Pancreas (tissue), 10 donors: ENCODE measurements at regions not wholly inside any gene's neighbourhood (a gene's known extent, or its start where the extent isn't known, plus 50 kb on each side); places are given as distances from the start of the nearest gene placed in this dataset.

Source experiments
- ATAC-seq, 4 donors: fragments of 200-7000 bp; cut with Tn5 transposase; one replicate each; pipeline versions ENCODE4 v1.8.0 to v1.9.1; 2020; ENCODE audit warnings: mild to moderate bottlenecking in 4 of 4, moderate library complexity in 4 of 4
- DNase-seq, 6 donors: peaks; one replicate each; pipeline ENCODE4 v3.0.0-alpha.2; 2020
- FAIRE-seq: peaks from 2 replicates; lab custom pipeline; 2012; peaks lifted over from hg19 to GRCh38; lab: Jason Lieb, UNC
- H3K27ac ChIP-seq, 4 donors: fragments of 200-600 bp; sonication (generic); 1 replicate in 3 of 4; 2 replicates in 1 of 4; pipeline versions ENCODE4 v1.5.0 to v1.8.0; 2020
- H3K27me3 ChIP-seq, 4 donors: fragments of 200-600 bp; one replicate each; pipeline ENCODE4 v1.8.0; 2021
- H3K36me3 ChIP-seq, 3 donors: fragments of 200-600 bp; sonication (generic) in 1 of 3; one replicate each; pipeline versions ENCODE4 v1.5.0 to v1.8.0; 2020 to 2021
- H3K4me1 ChIP-seq, 3 donors: fragments of 200-600 bp; one replicate each; pipeline ENCODE4 v1.8.0; 2021
- H3K4me3 ChIP-seq, 4 donors: fragments of 200-600 bp; sonication (generic) in 2 of 4; one replicate each; pipeline versions ENCODE4 v1.5.0 to v1.8.0; 2020 to 2021
- H3K9me3 ChIP-seq, 4 donors: fragments of 200-600 bp; one replicate each; pipeline ENCODE4 v1.8.0; 2021
- WGBS, 2 donors: extraction: QIAGEN DNeasy Blood & Tissue Kit; methylation state at CpG; one replicate each; pipeline ENCODE4 v1.1.7; 2013; 5-methylcytosine and 5-hydroxymethylcytosine counted together
- intact Hi-C, 3 donors: fragments of 100-400 bp; cut with DNase I; formaldehyde crosslinking; loops; one replicate each; pipeline versions ENCODE4 v1.11.1 to v1.14.2; 2022
- TF ChIP-seq, protein P1 (sequence below), 4 donors: fragments of 200-600 bp; sonication (generic) in 3 of 4; IDR thresholded peaks; one replicate each; pipeline versions ENCODE4 v1.5.0 to v1.8.0; 2021; ENCODE audit warnings: antibody characterized with exemption in 4 of 4
- donor health status: healthy with polysubstance abuse.
- donor health status: DM: no; HTN: no; CAD: no; lungs with moderate emphysema.
- donor health status: DM: no; HTN: no; CAD: no.
- donor health status: control.
- donor health status: control.
- donor health status: Bipolar disorder and iron deficiency.
- donor health status: DM: yes; HTN: yes; CAD: no.
- donor health status: DM: no; HTN: no; CAD: no.
- donor health status: DM: no; HTN: no; CAD: no.
- donor health status: DM: yes; HTN: yes; CAD: no.

DNA sequence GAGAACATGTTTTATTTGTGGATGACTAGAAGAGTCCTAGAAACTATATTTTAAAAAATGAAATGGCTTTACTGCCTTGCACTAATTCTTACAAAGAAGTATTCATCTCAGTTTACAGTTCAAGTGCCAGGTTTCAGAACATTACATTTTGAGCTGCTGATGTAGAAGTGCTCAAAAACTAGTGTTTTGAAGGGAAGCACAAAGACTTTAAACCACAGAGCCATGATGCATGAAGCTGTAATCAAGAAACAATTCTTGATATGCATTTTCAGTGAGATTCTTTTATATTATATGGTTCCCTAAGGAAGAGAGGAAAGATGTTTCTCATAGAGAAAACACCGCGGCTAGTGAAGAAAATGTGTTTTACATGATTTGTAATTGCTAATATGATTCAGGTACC is 1163.0 kb downstream of the RAPGEF2 start:
- Histone ChIP-seq H3K4me3 (no peak overlapping the region), H3K27ac (no peak overlapping the region), H3K27me3 (no peaks in the 10 kb centered on the region), H3K36me3 (no peaks in the 10 kb centered on the region), H3K4me1 (no peaks in the 10 kb centered on the region), H3K9me3 (no peaks in the 10 kb centered on the region)
- DNase-seq = no peak
- ATAC-seq = no peak
- WGBS, 2 donors = 93 to 96% methylated on average over 2 of the region's 2 CpGs
- intact Hi-C loops = no loop called here
- TF ChIP-seq, protein P1, sequence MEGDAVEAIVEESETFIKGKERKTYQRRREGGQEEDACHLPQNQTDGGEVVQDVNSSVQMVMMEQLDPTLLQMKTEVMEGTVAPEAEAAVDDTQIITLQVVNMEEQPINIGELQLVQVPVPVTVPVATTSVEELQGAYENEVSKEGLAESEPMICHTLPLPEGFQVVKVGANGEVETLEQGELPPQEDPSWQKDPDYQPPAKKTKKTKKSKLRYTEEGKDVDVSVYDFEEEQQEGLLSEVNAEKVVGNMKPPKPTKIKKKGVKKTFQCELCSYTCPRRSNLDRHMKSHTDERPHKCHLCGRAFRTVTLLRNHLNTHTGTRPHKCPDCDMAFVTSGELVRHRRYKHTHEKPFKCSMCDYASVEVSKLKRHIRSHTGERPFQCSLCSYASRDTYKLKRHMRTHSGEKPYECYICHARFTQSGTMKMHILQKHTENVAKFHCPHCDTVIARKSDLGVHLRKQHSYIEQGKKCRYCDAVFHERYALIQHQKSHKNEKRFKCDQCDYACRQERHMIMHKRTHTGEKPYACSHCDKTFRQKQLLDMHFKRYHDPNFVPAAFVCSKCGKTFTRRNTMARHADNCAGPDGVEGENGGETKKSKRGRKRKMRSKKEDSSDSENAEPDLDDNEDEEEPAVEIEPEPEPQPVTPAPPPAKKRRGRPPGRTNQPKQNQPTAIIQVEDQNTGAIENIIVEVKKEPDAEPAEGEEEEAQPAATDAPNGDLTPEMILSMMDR (IDR thresholded peaks at IDR 0.05) = no peak
- FAIRE-seq = no peak

DNA sequence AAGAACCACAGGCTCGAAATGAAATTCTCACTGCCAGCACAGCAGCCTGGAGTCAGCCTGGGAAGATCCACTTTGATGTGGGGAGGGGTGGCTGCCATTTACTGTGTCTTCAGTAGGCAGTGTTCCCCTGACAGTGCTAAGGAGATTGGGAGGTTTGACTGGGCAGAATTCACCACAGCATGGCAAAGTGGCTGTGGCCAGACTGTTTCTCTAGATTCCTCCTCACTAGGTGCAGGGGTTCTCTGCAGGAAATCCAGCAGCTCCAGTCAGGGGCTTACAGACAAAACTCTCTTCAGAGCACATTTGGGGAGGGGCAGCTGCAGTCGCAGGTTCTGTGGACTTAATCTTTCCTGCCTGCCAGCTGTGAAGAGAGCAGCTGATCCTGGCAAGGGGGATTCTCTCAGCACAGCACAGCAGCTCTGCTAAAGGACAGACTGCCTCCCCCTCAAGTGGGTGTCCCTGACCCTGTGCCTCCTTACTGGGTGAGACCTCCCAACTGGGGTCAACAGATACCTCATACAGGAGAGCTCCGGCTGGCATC is 1174.0 kb downstream of the RAPGEF2 start:
- H3K4me3 ChIP-seq = no peak overlapping the region
- no peaks in the 10 kb centered on the region for H3K9me3 ChIP-seq
- no peaks in the 10 kb centered on the region for H3K27me3 ChIP-seq
- no peaks in the 10 kb centered on the region for H3K4me1 ChIP-seq
- H3K36me3 ChIP-seq = no peaks in the 10 kb centered on the region
- no peak for DNase-seq
- intact Hi-C loops = no loop called here
- WGBS, 2 donors = 56 to 64% methylated on average over 3 of the region's 3 CpGs
- FAIRE-seq = no peak
- ATAC-seq = no peak
- TF ChIP-seq, protein P1 (IDR thresholded peaks at IDR 0.05) = no peak
- no peak overlapping the region for H3K27ac ChIP-seq

DNA sequence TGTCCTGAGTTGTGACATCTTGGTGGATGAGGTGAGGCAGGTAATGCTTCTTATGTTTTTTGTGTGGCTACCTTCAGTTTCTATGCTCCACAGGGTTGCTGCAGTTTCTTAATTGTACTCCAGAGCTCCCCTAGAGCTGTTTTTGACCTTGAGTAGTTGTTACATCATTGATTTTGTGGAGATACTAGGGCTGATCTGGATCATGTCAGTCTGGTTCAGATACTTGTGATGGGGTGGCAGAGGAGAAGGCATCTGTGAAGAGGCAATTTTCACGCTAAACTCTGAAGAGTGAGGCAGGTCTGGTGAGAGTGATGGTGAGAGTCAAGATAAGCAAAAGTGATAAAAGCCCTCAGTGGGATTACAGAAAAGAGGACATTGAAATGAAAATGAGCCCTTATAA is 1180.2 kb downstream of the RAPGEF2 start:
- no peaks in the 10 kb centered on the region for H3K36me3 ChIP-seq
- intact Hi-C loops = no loop called here
- H3K4me1 ChIP-seq = no peaks in the 10 kb centered on the region
- no peak for ATAC-seq
- no peaks in the 10 kb centered on the region for H3K27me3 ChIP-seq
- no peaks in the 10 kb centered on the region for H3K9me3 ChIP-seq
- 87 to 89% methylated on average over 1 of the region's 1 CpG for WGBS, 2 donors
- DNase-seq = no peak
- TF ChIP-seq, protein P1 (IDR thresholded peaks at IDR 0.05) = no peak
- H3K27ac ChIP-seq = no peak overlapping the region
- no peak for FAIRE-seq
- no peak overlapping the region for H3K4me3 ChIP-seq

DNA sequence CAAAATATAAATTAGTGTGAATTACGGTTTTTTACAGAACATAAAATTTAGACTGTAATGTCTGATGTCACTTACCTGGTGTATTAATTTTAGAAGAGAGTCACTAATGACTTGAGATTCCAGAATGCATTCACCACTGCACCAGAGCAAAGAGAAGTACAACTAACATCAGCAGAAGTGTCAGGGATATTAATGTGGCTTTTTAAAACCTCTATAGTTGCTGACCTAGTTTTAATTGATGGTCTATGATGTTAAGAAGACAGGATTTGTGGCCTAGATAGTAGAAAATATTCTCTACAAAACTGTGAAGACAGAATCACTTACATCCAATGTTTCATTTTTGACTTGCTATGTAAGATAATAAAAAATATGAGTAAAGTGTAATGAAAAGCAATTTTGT is 1181.6 kb downstream of the RAPGEF2 start:
- Histone ChIP-seq H3K27me3 (no peaks in the 10 kb centered on the region), H3K4me3 (no peak overlapping the region), H3K27ac (no peak overlapping the region), H3K4me1 (no peaks in the 10 kb centered on the region), H3K36me3 (no peaks in the 10 kb centered on the region), H3K9me3 (no peaks in the 10 kb centered on the region)
- DNase-seq (no peak), ATAC-seq (no peak), FAIRE-seq (no peak)
- intact Hi-C loops = no loop called here
- 91 to 95% methylated on average over 1 of the region's 1 CpG for WGBS, 2 donors
- TF ChIP-seq, protein P1 (IDR thresholded peaks at IDR 0.05) = no peak

DNA sequence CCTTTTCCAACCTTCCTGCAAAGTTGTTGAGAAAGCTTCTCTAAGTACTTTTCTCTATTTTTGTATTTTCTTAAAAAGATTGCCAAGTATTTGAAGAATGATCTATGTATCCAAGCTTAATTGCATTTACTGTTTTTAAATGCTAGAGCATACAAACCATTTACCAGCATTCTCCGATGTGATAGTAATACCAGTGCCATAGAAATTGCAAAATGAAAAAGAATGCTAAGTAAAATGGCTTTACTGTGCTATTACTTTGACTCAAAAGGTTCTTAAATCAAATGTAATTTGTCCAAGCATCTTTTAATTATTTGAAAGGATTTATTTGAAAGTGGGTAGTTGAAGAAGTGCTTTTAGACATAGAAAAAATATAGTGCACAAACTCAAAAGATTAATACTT is 1183.2 kb downstream of the RAPGEF2 start:
- no peak for ATAC-seq
- DNase-seq = no peak
- FAIRE-seq = no peak
- intact Hi-C loops = no loop called here
- Histone ChIP-seq H3K27ac (no peak overlapping the region), H3K9me3 (no peaks in the 10 kb centered on the region), H3K4me3 (no peak overlapping the region), H3K4me1 (no peaks in the 10 kb centered on the region), H3K27me3 (no peaks in the 10 kb centered on the region), H3K36me3 (no peaks in the 10 kb centered on the region)
- WGBS, 2 donors = 0 to 91% methylated on average over 1 of the region's 1 CpG
- TF ChIP-seq, protein P1 (IDR thresholded peaks at IDR 0.05) = no peak
